OCI-LY7 (cell line): ENCODE measurements at regions not wholly inside any gene's neighbourhood (a gene's known extent, or its start where the extent isn't known, plus 50 kb on each side); places are given as distances from the start of the nearest gene placed in this dataset.

Experiments used
- BruUV-seq: library from RNA; stranded (reverse); fragments of 400-500 nt; replicated peaks from 2 replicates; lab custom pipeline; 2021; lab: Mats Ljungman, UMichigan
- CTCF ChIA-PET: fragments of 300-600 bp; sonication (Branson Sonifier 250); formaldehyde crosslinking; loops from one replicate; lab custom pipeline; 2022; ENCODE audit warnings: antibody characterized with exemption; ENCODE audit not compliant: unreplicated experiment; lab: Charles Lee
- POLR2A ChIA-PET: fragments of 300-600 bp; sonication (Branson Sonifier 250); formaldehyde crosslinking; loops from one replicate; lab custom pipeline; 2022; ENCODE audit warnings: antibody characterized with exemption; lab: Charles Lee
- DNase-seq: peaks from one replicate; pipeline ENCODE4 v3.0.0-alpha.2; 2015; ENCODE audit warnings: low spot score
- H2AFZ ChIP-seq: fragments of 200-600 bp; sonication (generic), shearing (Covaris generic); 2 replicates; pipeline ENCODE4 v1.6.1; 2014; ENCODE audit warnings: mild to moderate bottlenecking, antibody characterized with exemption, low read length, moderate library complexity
- H3K27ac ChIP-seq: fragments of 200-600 bp; sonication (generic); 2 replicates; pipeline ENCODE4 v1.5.1; 2014; ENCODE audit warnings: mixed run types, low read depth, mild to moderate bottlenecking, moderate library complexity, low read length, inconsistent platforms; ENCODE audit not compliant: poor library complexity, severe bottlenecking
- H3K36me3 ChIP-seq: fragments of 200-600 bp; sonication (generic); 2 replicates; pipeline ENCODE4 v1.6.1; 2014; ENCODE audit warnings: mild to moderate bottlenecking, antibody characterized with exemption, low read length, moderate library complexity, mixed read lengths; ENCODE audit not compliant: insufficient read depth
- H3K4me1 ChIP-seq: fragments of 200-600 bp; sonication (generic); 2 replicates; pipeline ENCODE4 v1.5.1; 2014; ENCODE audit warnings: mild to moderate bottlenecking, low read length; ENCODE audit not compliant: insufficient read depth, poor library complexity, severe bottlenecking
- H3K4me2 ChIP-seq: fragments of 200-600 bp; sonication (generic); 2 replicates; pipeline ENCODE4 v1.6.1; 2014; ENCODE audit warnings: mild to moderate bottlenecking, low read length
- H3K4me3 ChIP-seq: fragments of 200-600 bp; sonication (generic); 2 replicates; pipeline ENCODE4 v1.5.1; 2014; ENCODE audit warnings: mild to moderate bottlenecking, low read depth, low read length; ENCODE audit not compliant: poor library complexity, severe bottlenecking
- H3K79me2 ChIP-seq: fragments of 200-600 bp; sonication (generic); 2 replicates; pipeline ENCODE4 v1.6.1; 2016; ENCODE audit warnings: low read depth, mild to moderate bottlenecking, low read length, moderate library complexity, mixed read lengths; ENCODE audit not compliant: insufficient read depth
- H3K9me2 ChIP-seq: fragments of 200-600 bp; sonication (generic); 2 replicates; pipeline ENCODE4 v1.6.1; 2016; ENCODE audit warnings: mild to moderate bottlenecking, low read length, mixed read lengths; ENCODE audit not compliant: insufficient read depth
- H3K9me3 ChIP-seq: fragments of 200-600 bp; sonication (generic); 2 replicates; pipeline ENCODE4 v1.6.1; 2014; ENCODE audit warnings: mild to moderate bottlenecking, mixed run types, low read length, mixed read lengths
- H4K20me1 ChIP-seq: fragments of 200-600 bp; sonication (generic); 2 replicates; pipeline ENCODE4 v1.6.1; 2014; ENCODE audit warnings: mild to moderate bottlenecking, antibody characterized with exemption, low read length, moderate library complexity, mixed read lengths; ENCODE audit not compliant: insufficient read depth
- EZH2phosphoT487 ChIP-seq: fragments of 200-600 bp; sonication (generic); IDR thresholded peaks from 2 replicates; pipeline ENCODE4 v1.6.1; 2018; ENCODE audit warnings: low read depth, borderline replicate concordance, mild to moderate bottlenecking, mixed run types, antibody characterized with exemption, low read length, moderate library complexity, mixed read lengths
- intact Hi-C: fragments of 100-400 bp; cut with micrococcal nuclease; formaldehyde crosslinking; loops from one replicate; pipeline ENCODE4 v1.10.0; 2022; ENCODE audit not compliant: unreplicated experiment
- TF ChIP-seq, protein P1 (sequence below): fragments of 200-600 bp; sonication (generic); conservative IDR thresholded peaks from 2 replicates; pipeline ENCODE4 v1.5.1; 2014; ENCODE audit warnings: mild to moderate bottlenecking, antibody characterized with exemption, low read length, moderate library complexity, mixed read lengths

DNA sequence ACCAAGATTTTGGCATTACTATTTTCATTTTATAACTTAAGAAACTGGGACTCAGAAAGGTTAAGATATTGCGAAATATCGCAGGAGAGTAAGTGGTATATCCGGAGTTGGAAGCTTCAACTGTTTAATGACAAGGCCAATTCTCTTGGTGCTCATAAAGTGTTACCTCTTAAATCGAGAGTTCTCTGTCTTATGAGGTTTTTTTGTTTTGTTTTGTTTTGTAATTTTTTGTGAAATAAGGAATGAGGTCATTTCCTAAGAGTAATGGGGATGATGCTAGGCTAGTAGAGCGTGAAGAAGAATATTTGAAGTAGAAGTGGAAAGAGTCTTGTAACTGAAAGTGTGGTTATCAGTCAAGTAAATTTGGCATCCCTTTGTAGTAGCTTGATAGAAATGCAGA lies 183.2 kb upstream of the DAB2 start:
- no peaks in the 10 kb centered on the region for H3K9me2 ChIP-seq
- no peak overlapping the region for H2AFZ ChIP-seq
- CTCF ChIA-PET: no interaction called here
- no peak overlapping the region for H3K4me3 ChIP-seq
- DNase-seq: no peak
- intact Hi-C loops: no loop called here
- H3K79me2 ChIP-seq: no peaks in the 10 kb centered on the region
- no TSS peak for BruUV-seq
- H3K4me2 ChIP-seq: no peak overlapping the region
- H3K4me1 ChIP-seq: no peaks in the 10 kb centered on the region
- TF ChIP-seq, protein P1, sequence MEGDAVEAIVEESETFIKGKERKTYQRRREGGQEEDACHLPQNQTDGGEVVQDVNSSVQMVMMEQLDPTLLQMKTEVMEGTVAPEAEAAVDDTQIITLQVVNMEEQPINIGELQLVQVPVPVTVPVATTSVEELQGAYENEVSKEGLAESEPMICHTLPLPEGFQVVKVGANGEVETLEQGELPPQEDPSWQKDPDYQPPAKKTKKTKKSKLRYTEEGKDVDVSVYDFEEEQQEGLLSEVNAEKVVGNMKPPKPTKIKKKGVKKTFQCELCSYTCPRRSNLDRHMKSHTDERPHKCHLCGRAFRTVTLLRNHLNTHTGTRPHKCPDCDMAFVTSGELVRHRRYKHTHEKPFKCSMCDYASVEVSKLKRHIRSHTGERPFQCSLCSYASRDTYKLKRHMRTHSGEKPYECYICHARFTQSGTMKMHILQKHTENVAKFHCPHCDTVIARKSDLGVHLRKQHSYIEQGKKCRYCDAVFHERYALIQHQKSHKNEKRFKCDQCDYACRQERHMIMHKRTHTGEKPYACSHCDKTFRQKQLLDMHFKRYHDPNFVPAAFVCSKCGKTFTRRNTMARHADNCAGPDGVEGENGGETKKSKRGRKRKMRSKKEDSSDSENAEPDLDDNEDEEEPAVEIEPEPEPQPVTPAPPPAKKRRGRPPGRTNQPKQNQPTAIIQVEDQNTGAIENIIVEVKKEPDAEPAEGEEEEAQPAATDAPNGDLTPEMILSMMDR: no peak
- TF ChIP-seq EZH2phosphoT487: no peak
- no peaks in the 10 kb centered on the region for H3K36me3 ChIP-seq
- H3K9me3 ChIP-seq: no peaks in the 10 kb centered on the region
- POLR2A ChIA-PET: interaction anchor here (0.6 kb wide), 1 partner anchor 443 kb away, joined by 3 read pairs; no protein-coding TSS in a partner anchor
- H3K27ac ChIP-seq: no peak overlapping the region
- H4K20me1 ChIP-seq: no peaks in the 10 kb centered on the region

DNA sequence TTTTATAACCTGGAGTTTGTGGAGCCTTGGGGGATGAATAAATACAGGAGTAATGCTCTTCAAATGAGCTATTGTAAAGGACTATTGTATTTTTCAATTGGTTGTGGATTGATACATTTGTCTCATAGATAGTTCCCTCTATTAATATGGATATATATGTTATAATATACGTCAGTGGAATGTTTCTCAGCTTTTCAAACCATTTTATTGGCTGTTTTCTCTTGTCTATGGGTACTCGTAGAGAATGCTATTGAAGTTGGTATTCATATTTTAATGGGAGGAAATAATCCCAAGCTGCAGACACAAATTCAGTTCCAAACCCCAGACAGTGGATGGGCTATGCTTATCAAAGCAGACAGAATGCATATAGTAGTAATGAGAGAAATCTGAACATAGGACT lies 181.8 kb upstream of the DAB2 start:
- ChIA-PET CTCF (no interaction called here), POLR2A (interaction anchor here (0.7 to 1.0 kb wide), 2 partner anchors 33 to 1536 kb away, joined by 3 to 4 read pairs; no protein-coding TSS in a partner anchor)
- H3K79me2 ChIP-seq: no peaks in the 10 kb centered on the region
- DNase-seq: no peak
- no peak overlapping the region for H3K4me2 ChIP-seq
- no TSS peak for BruUV-seq
- H4K20me1 ChIP-seq: no peaks in the 10 kb centered on the region
- no peaks in the 10 kb centered on the region for H3K9me2 ChIP-seq
- no peak overlapping the region for H3K4me3 ChIP-seq
- H2AFZ ChIP-seq: no peak overlapping the region
- TF ChIP-seq, protein P1: no peak
- no peak for TF ChIP-seq EZH2phosphoT487
- no peaks in the 10 kb centered on the region for H3K4me1 ChIP-seq
- no peaks in the 10 kb centered on the region for H3K9me3 ChIP-seq
- no peaks in the 10 kb centered on the region for H3K36me3 ChIP-seq
- H3K27ac ChIP-seq: no peak overlapping the region
- intact Hi-C loops: no loop called here

DNA sequence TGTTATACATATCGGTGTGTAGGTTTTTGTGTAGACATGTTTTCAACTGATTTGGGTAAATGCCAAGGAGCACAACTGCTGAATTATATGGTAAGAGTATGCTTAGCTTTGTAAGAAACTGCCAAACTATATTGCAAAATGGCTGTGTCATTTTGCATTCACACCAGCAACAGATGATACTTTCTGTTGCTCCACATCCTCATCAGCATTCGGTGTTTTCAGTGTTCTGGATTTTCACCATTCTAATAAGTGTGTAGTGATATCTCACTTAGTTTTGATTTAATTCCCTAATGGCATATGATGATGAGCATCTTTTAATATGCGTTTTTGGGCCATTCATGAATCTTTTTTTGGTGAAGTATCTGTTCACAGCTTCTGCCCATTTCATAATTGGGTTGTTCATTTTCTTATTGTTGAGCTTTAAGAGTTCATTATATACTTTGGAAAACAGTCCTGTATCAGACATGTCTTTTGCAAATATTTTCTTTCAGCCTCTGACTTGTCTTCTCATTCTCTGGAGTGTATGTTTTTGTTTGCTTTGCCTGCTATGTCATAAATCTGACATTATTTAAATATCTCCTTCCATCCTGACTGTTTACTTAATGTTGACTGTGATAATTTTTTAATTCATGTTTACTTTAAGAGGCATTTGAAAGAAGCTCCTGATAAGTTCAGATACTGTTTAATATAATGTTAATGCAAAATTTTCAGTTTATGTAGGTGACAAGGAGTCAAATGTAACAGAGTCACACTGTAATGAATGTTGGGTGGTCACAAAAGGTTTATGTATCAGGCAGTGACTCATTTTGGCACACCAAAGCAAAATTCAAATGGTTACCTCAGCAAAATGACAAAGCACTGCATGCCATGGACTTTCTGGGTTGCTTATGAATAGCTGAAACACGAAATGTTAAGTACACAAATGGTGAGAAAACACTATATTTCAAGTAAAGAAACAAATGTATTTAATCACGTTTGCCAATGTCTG lies 181.1 kb upstream of the DAB2 start:
- BruUV-seq: no TSS peak
- CTCF ChIA-PET: no interaction called here

More for the DNA sequence above, 181.1 kb upstream of the DAB2 start:
- H4K20me1 ChIP-seq: no peaks in the 10 kb centered on the region
- no peaks in the 10 kb centered on the region for H3K4me1 ChIP-seq
- H3K4me2 ChIP-seq: no peak overlapping the region
- no peaks in the 10 kb centered on the region for H3K79me2 ChIP-seq
- no peaks in the 10 kb centered on the region for H3K9me3 ChIP-seq
- H3K4me3 ChIP-seq: no peak overlapping the region
- no peak for TF ChIP-seq EZH2phosphoT487
- TF ChIP-seq, protein P1: no peak
- no peaks in the 10 kb centered on the region for H3K9me2 ChIP-seq
- no peaks in the 10 kb centered on the region for H3K36me3 ChIP-seq
- no peak overlapping the region for H3K27ac ChIP-seq
- no peak for DNase-seq
- intact Hi-C loops: no loop called here
- POLR2A ChIA-PET: interaction anchor here (0.5 kb wide), 1 partner anchor 1315 kb away, joined by 3 read pairs; no protein-coding TSS in a partner anchor
- H2AFZ ChIP-seq: no peak overlapping the region
